Epidermal melanocyte (primary cell): ENCODE measurements at regions not wholly inside any gene's neighbourhood (a gene's known extent, or its start where the extent isn't known, plus 50 kb on each side); places are given as distances from the start of the nearest gene placed in this dataset.

Experiments used
- DNase-seq: peaks from one replicate; pipeline ENCODE4 v3.0.0; 2011; ENCODE audit warnings: low spot score; ENCODE audit not compliant: insufficient read length

GRCh38 chr18:59087391-59087790 is 52.3 kb upstream of the SEC11C start:
- DNase-seq: no peak
